Peyer's patch (tissue), 4 donors: ENCODE measurements at regions not wholly inside any gene's neighbourhood (a gene's known extent, or its start where the extent isn't known, plus 50 kb on each side); places are given as distances from the start of the nearest gene placed in this dataset.

Experiments
- DNase-seq, 3 donors: peaks; one replicate each; pipeline ENCODE4 v3.0.0-alpha.2; 2017 to 2019
- H3K27ac ChIP-seq, 4 donors: fragments of 200-600 bp; sonication (generic); one replicate each; pipeline ENCODE4 v1.5.1; 2016 to 2019
- H3K27me3 ChIP-seq, 2 donors: fragments of 200-600 bp; sonication (generic); one replicate each; pipeline ENCODE4 v1.5.1; 2019
- H3K36me3 ChIP-seq, 3 donors: fragments of 200-600 bp; sonication (generic); one replicate each; pipeline ENCODE4 v1.5.1; 2016 to 2019
- H3K4me1 ChIP-seq, 4 donors: fragments of 200-600 bp; sonication (generic); one replicate each; pipeline ENCODE4 v1.5.1; 2016 to 2019
- H3K4me3 ChIP-seq, 4 donors: fragments of 200-600 bp; sonication (generic); 1 replicate in 3 of 4; 2 replicates in 1 of 4; pipeline ENCODE4 v1.5.1; 2016 to 2019; ENCODE audit warnings: mild to moderate bottlenecking in 1 of 4
- H3K9me3 ChIP-seq, 4 donors: fragments of 200-600 bp; sonication (generic); one replicate each; pipeline ENCODE4 v1.5.1; 2016 to 2019; ENCODE audit warnings: mild to moderate bottlenecking in 1 of 4
- CTCF ChIP-seq, 6 experiments: fragments of 450-650 bp in 4 of 6; fragments of 200-600 bp in 2 of 6; sonication (generic) in 1 of 6; IDR thresholded peaks; one replicate each; pipeline ENCODE4 v1.5.1; 2017 to 2019; ENCODE audit warnings: antibody characterized with exemption in 6 of 6, mild to moderate bottlenecking in 3 of 6, moderate library complexity in 1 of 6
- POLR2A ChIP-seq, 2 donors: fragments of 450-650 bp; IDR thresholded peaks; one replicate each; pipeline ENCODE4 v1.5.1; 2017; ENCODE audit warnings: antibody characterized with exemption in 2 of 2, mild to moderate bottlenecking in 2 of 2, moderate library complexity in 2 of 2

DNA sequence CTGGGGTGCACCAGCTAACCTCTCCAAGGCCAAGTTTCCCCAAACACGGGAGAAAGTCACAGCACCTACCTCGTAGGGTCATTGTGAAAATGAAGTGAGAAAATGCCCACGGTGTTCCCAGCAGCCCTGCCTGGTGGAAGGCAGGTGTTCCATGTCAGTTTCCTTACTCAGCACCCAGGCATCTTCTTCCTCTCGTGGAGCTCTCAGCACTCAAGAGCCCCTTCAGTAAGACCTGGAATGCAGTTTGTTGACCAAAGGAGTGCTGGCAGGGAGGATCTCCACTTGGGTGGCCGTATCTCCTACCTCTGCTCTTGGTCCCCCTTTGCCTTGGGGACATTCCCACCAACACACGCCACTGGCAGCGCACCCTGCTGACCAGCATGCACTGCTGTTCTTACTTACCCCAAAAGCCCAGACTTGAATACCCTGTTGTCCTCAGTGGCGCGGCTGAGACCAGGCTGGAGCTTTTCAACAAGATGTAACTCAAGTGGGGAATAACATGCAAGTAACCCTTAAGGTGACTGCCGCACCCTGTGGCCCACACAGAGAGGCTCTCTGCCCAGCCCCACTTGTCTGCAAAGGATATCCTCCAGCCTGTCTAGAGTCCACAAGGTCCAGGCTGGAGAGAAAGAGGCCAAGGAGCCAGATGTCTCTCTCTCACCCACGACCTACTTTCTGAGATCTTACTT is 201.2 kb upstream of the TMEM45B start:
- Histone ChIP-seq H3K27ac (no peak overlapping the region), H3K4me3 (no peak overlapping the region), H3K9me3 (no peaks in the 10 kb centered on the region), H3K36me3 (no peaks in the 10 kb centered on the region), H3K27me3 (no peaks in the 10 kb centered on the region), H3K4me1 (no peaks in the 10 kb centered on the region)
- no peak for DNase-seq
- TF ChIP-seq POLR2A (IDR thresholded peaks at IDR 0.05) (no peak), CTCF (IDR thresholded peaks at IDR 0.05) (no peak)

DNA sequence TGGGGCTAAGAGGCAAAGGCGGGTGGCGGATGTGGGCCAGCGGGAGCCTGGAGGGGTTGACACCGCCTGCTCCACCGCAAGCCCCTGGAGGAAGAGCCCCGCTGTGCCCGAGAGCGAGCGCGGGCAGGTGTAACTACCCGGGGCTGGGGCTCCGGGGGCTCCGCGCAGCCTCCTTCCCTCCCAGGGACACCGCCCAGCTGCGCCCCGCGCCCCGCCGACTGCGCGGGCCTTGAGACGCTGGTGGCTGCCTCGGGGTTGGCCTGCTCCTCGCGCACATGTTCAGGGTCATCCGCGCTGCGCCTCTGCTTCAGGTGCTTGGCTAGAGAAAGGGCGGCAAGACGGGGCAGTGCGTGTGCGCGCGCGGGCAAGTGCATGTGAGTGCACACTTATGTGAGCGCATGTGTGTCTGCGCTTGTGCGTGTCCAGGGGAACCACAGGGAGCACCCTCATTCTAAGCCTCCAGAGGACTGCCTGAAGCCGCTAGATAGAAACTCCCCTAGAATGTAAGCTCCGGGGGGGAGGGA is 197.5 kb upstream of the TMEM45B start:
- no peak for DNase-seq
- TF ChIP-seq POLR2A (IDR thresholded peaks at IDR 0.05) = no peak
- TF ChIP-seq CTCF (IDR thresholded peaks at IDR 0.05) = no peak
- Histone ChIP-seq H3K4me3 (no peak overlapping the region), H3K4me1 (no peaks in the 10 kb centered on the region), H3K36me3 (no peaks in the 10 kb centered on the region), H3K27me3 (no peaks in the 10 kb centered on the region), H3K9me3 (no peaks in the 10 kb centered on the region), H3K27ac (no peak overlapping the region)

DNA sequence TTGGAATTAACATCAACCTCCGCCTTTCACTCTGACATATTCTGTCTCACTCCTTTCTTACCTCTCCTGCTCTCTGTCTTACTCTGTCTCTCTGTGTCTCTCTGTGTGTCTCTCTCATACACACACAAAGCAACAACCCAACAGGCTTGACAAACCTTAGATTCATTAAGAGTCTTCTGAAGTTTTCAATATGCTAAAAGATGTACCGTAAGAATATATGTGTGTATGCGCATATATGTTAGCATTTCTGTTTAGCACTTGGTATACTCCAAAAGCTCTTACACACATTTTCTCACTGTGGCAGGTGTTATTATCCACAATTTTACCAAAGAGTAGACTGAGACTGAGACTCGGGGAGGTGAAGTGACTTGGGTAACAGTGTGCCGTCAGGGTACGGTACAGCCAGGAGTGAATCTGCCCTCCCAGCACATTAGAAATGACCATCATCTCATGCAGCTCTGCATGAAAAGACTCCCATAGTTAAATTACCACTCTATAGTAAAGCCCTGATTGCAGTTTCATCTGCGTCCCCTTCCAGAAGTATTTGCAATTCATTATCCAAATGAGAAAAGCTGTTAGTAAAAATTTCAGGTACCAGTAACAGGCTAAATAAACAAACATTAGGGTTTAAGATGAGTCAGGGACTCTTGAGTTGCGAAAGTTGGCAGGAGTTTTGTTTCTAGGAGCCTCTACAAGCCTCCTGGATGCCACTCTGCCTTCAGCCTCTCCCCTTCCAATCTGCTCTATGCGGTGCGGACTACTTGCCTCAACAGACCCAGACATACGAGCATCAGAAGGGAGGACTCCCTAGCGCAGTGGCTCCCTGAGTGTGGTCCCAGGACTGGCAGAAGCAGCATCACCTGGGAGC is 195.2 kb upstream of the TMEM45B start:
- H3K9me3 ChIP-seq = no peaks in the 10 kb centered on the region
- H3K4me1 ChIP-seq = no peaks in the 10 kb centered on the region
- H3K36me3 ChIP-seq = no peaks in the 10 kb centered on the region
- no peaks in the 10 kb centered on the region for H3K27me3 ChIP-seq
- no peak for TF ChIP-seq CTCF (IDR thresholded peaks at IDR 0.05)
- TF ChIP-seq POLR2A (IDR thresholded peaks at IDR 0.05) = no peak
- DNase-seq = no peak
- H3K4me3 ChIP-seq = no peak overlapping the region
- no peak overlapping the region for H3K27ac ChIP-seq

- Histone ChIP-seq H3K9me3 (no peaks in the 10 kb centered on the region), H3K4me3 (no peak overlapping the region), H3K27me3 (no peaks in the 10 kb centered on the region), H3K27ac (no peak overlapping the region), H3K4me1 (no peaks in the 10 kb centered on the region), H3K36me3 (no peaks in the 10 kb centered on the region)
- DNase-seq = no peak
- TF ChIP-seq POLR2A (IDR thresholded peaks at IDR 0.05) = no peak
Observed at GRCh38 chr11:129625930-129626329, 189.7 kb upstream of the TMEM45B start.

DNA sequence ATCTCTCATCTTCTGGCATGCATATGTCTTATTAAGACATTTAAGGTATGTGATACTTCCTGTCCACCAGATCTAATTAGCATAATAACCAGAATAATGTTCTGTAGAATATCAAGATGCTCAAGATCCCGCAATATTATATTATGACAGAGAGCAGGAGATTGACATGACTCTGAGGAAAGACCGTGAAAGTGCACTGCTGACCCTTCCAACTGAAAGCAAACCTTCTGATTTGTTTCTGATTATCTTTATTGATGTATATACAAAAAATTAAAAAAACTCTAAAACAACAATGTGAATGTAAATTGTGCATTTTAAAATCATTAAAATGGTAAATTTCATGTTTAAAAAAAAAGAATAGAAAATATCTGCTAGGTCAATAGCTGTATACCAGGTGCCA is 184.4 kb upstream of the TMEM45B start:
- no peak for DNase-seq
- TF ChIP-seq POLR2A (IDR thresholded peaks at IDR 0.05) = no peak
- TF ChIP-seq CTCF (IDR thresholded peaks at IDR 0.05) = no peak
- no peaks in the 10 kb centered on the region for H3K4me1 ChIP-seq
- H3K27me3 ChIP-seq = peaks cover 0 to 3% of the 10 kb centered on the region in 2 donors
- H3K36me3 ChIP-seq = no peaks in the 10 kb centered on the region
- no peaks in the 10 kb centered on the region for H3K9me3 ChIP-seq
- no peak overlapping the region for H3K27ac ChIP-seq
- H3K4me3 ChIP-seq = no peak overlapping the region

DNA sequence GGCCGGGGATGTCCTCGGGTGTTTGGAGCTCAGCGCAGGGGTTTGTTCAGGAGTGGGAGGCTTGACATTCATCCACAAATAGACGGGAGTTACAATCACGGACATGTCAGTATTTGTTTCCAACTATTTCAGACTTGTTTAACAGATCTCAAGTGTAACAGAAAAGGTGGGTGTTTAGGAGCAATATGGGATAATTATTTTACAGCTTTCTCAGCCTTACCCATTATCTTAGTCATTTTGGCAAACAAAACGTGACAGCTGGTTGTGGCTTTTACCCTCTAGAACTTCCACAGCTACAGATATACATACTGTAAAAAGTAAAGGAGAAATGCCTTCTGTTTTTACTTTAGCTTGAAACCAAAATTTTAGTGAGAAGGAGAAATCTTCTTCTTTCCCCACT is 178.7 kb upstream of the TMEM45B start:
- no peaks in the 10 kb centered on the region for H3K27me3 ChIP-seq
- no peak overlapping the region for H3K27ac ChIP-seq
- H3K9me3 ChIP-seq = no peaks in the 10 kb centered on the region
- TF ChIP-seq POLR2A (IDR thresholded peaks at IDR 0.05) = no peak
- no peak for TF ChIP-seq CTCF (IDR thresholded peaks at IDR 0.05)
- DNase-seq = no peak
- H3K36me3 ChIP-seq = no peaks in the 10 kb centered on the region
- no peaks in the 10 kb centered on the region for H3K4me1 ChIP-seq
- H3K4me3 ChIP-seq = no peak overlapping the region
